Adipocyte (in vitro differentiated cells): ENCODE measurements at regions not wholly inside any gene's neighbourhood (a gene's known extent, or its start where the extent isn't known, plus 50 kb on each side); places are given as distances from the start of the nearest gene placed in this dataset.

ENCODE experiments used
- DNase-seq: peaks from one replicate; pipeline ENCODE4 v3.0.0-alpha.2; 2015; ENCODE audit warnings: low read depth
- H3K27me3 ChIP-seq: replicated peaks from 2 replicates; pipeline ENCODE4 v1.7.0; 2013; ENCODE audit warnings: mild to moderate bottlenecking, low read length, moderate library complexity; ENCODE audit not compliant: control insufficient read depth, insufficient read depth
- H3K36me3 ChIP-seq: 2 replicates; pipeline ENCODE4 v1.7.0; 2013; ENCODE audit warnings: low read length, mild to moderate bottlenecking, moderate library complexity; ENCODE audit not compliant: control insufficient read depth, insufficient read depth, severe bottlenecking
- H3K4me1 ChIP-seq: 2 replicates; pipeline ENCODE4 v1.7.0; 2013; ENCODE audit warnings: mild to moderate bottlenecking, low read length, moderate library complexity; ENCODE audit not compliant: control insufficient read depth, insufficient read depth
- H3K4me3 ChIP-seq: 2 replicates; pipeline ENCODE4 v1.7.0; 2013; ENCODE audit warnings: mild to moderate bottlenecking, low read length, moderate library complexity
- H3K9ac ChIP-seq: 2 replicates; pipeline ENCODE4 v1.7.0; 2013; ENCODE audit warnings: mild to moderate bottlenecking, low read length, moderate library complexity
- H3K9me3 ChIP-seq: 2 replicates; pipeline ENCODE4 v1.7.0; 2013; ENCODE audit warnings: mild to moderate bottlenecking, low read length, moderate library complexity; ENCODE audit not compliant: control insufficient read depth

DNA sequence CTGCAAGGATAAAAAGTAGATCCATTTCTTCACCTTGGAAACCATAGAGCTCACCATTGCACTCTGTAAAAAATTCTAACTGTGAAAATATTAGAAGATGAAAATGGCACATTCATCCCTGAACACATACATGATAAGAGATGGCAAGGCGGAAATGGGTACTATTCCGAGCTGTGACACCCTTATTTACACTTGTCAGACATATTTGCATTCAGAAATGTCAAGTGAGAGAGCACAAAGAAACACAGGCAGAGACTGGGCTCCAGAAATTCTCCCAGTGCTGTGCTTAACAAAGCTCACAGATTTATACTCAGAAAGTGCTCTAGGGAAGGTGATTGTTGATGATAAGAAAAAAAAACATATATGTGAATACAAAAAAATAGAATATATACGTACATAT lies 170.3 kb upstream of the PUM3 start:
- Histone ChIP-seq H3K4me1 (peaks cover 11% of the 10 kb centered on the region), H3K9me3 (no peaks in the 10 kb centered on the region), H3K9ac (no peak overlapping the region), H3K4me3 (no peak overlapping the region), H3K36me3 (no peaks in the 10 kb centered on the region), H3K27me3 (no peaks in the 10 kb centered on the region)
- no peak for DNase-seq

GRCh38 chr9:3012842-3013241 lies 168.9 kb upstream of the PUM3 start:
- no peak overlapping the region for H3K4me3 ChIP-seq
- H3K9me3 ChIP-seq = no peaks in the 10 kb centered on the region
- no peaks in the 10 kb centered on the region for H3K27me3 ChIP-seq
- peaks cover 14% of the 10 kb centered on the region for H3K4me1 ChIP-seq
- DNase-seq = no peak
- no peaks in the 10 kb centered on the region for H3K36me3 ChIP-seq
- H3K9ac ChIP-seq = no peak overlapping the region

DNA sequence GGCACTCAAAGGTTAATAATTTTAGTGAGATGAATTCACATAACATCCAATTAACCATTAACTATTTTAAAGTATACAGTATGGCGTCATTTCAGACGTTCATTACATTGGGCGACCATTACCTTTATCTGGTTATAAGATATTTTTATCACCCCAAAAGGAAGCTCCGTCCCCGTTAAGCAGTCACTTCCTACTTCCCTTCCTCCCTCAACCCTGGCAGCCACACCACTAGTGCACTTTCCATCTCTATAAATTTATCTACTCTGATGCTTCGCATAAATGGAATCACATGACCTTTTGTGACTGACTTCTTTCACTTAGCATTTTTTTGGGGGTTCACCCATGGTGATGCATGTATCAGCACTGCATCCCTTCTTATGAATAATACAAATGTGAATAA lies 168.3 kb upstream of the PUM3 start:
- Histone ChIP-seq H3K4me1 (peaks cover 14% of the 10 kb centered on the region), H3K27me3 (no peaks in the 10 kb centered on the region), H3K36me3 (no peaks in the 10 kb centered on the region), H3K9ac (no peak overlapping the region), H3K4me3 (no peak overlapping the region), H3K9me3 (no peaks in the 10 kb centered on the region)
- no peak for DNase-seq

GRCh38 chr9:3008091-3008490 lies 164.2 kb upstream of the PUM3 start:
- Histone ChIP-seq H3K9ac (no peak overlapping the region), H3K4me3 (no peak overlapping the region), H3K27me3 (no peaks in the 10 kb centered on the region), H3K4me1 (peaks cover 14% of the 10 kb centered on the region), H3K36me3 (no peaks in the 10 kb centered on the region), H3K9me3 (no peaks in the 10 kb centered on the region)
- no peak for DNase-seq

DNA sequence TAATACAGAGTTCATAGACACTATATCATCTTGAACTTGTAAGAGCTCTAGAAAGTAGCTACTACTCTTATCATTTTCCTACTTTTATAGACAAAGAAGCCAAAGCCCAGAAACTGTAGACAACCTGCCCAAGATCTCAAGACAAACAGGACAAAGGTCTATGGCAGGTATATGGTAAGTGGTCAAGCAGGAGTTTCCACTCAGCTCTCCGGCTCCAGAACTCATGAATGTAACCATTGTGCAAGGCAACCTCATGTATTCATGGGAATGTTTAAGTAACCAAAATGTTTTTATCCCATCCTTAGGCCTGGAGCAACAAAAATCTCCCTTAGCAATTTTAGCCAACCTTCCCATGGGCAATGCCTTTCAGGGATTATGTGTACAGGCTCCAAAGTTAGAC lies 163.4 kb upstream of the PUM3 start:
- Histone ChIP-seq H3K4me1 (peaks cover 9% of the 10 kb centered on the region), H3K9ac (no peak overlapping the region), H3K27me3 (no peaks in the 10 kb centered on the region), H3K9me3 (no peaks in the 10 kb centered on the region), H3K4me3 (no peak overlapping the region), H3K36me3 (no peaks in the 10 kb centered on the region)
- no peak for DNase-seq

DNA sequence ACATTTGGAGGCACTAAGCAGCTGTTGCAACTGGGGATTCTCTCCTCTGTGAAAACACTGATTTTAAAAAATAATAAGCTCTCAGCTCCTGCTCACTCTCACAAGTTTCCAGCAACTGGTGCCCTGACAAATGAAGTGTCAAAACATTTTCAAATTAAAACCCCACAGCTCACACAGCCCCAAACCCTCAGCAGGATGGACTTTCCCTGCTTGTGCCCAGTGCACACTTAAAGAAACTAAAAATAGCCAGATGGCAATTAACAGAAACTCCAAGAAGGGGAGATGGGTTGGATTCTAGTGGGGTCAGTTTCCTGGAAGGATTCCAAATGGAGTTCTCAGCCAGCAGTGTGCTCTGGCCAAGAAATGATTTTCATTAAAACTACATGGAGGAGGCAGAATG lies 163.0 kb upstream of the PUM3 start:
- no peaks in the 10 kb centered on the region for H3K27me3 ChIP-seq
- no peaks in the 10 kb centered on the region for H3K36me3 ChIP-seq
- H3K4me1 ChIP-seq = peaks cover 12% of the 10 kb centered on the region
- H3K9me3 ChIP-seq = no peaks in the 10 kb centered on the region
- DNase-seq = no peak
- H3K9ac ChIP-seq = no peak overlapping the region
- H3K4me3 ChIP-seq = no peak overlapping the region

DNA sequence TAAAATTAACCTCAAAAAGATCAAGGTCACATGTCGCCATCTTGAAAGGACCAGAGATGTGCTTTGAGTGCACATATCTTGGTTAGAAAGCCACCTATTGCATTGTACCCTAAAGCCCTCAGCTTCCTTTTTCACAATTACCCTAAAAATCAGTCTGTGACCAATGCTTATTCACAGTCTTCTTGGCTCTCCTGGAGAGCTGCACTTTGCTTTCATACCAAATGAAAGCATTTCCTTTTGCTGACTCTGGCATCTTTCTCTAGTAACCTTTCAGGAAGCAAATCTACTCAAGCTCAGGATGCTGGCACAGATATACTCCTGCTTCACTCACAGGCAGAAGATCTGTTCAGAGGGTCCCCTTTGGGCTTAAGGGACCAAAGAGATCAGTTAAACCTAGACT lies 160.7 kb upstream of the PUM3 start:
- Histone ChIP-seq H3K9ac (no peak overlapping the region), H3K9me3 (no peaks in the 10 kb centered on the region), H3K36me3 (no peaks in the 10 kb centered on the region)

GRCh38 chr9:3001311-3001710 lies 157.4 kb upstream of the PUM3 start:
- Histone ChIP-seq H3K36me3 (no peaks in the 10 kb centered on the region), H3K9me3 (no peaks in the 10 kb centered on the region), H3K4me1 (peaks cover 15% of the 10 kb centered on the region), H3K4me3 (no peak overlapping the region), H3K27me3 (no peaks in the 10 kb centered on the region), H3K9ac (no peak overlapping the region)
- no peak for DNase-seq

More for the DNA sequence above, 160.7 kb upstream of the PUM3 start:
- DNase-seq = no peak
- H3K27me3 ChIP-seq = no peaks in the 10 kb centered on the region
- no peak overlapping the region for H3K4me3 ChIP-seq
- peaks cover 21% of the 10 kb centered on the region for H3K4me1 ChIP-seq

DNA sequence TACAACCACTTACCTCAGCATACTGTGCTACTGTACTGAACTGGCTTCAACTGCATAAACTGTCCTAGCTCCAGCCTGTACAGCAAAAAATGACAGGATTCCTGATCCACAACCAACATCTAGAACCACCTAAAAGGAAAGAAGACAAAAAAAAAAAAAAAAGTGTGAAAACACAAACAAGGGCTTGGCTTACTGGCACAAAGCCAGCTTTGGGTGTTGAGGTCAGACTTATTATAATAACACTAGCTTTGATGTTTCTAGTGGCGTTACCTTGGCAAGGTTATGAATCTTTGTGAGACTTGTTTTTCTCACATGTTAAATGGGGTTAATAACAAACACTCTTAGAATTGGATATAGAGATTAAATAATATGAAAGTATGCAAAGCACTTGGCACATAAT lies 148.5 kb upstream of the PUM3 start:
- Histone ChIP-seq H3K9me3 (no peaks in the 10 kb centered on the region), H3K27me3 (no peaks in the 10 kb centered on the region), H3K4me3 (no peak overlapping the region), H3K9ac (no peak overlapping the region), H3K36me3 (no peaks in the 10 kb centered on the region), H3K4me1 (no peaks in the 10 kb centered on the region)
- DNase-seq = no peak

DNA sequence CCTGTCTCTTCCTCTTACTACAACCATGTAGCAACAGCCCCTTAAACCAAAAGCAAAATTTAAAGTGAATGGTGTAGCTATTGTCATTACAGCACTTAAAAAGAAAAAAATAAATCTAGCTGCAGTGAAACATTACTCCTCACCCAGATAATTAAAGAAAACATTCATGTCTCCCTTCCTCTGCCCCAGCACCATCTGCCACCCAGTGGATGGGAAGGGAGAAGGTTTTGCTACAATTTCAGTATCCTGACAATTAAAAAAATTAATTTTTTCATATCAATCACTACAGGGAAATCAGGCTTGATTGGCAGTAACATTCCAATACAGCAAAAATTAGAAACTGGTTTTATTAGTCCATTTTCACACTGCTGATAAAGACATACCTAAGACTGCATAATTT lies 147.4 kb upstream of the PUM3 start:
- Histone ChIP-seq H3K36me3 (no peaks in the 10 kb centered on the region), H3K9me3 (no peaks in the 10 kb centered on the region), H3K27me3 (no peaks in the 10 kb centered on the region), H3K4me3 (no peak overlapping the region), H3K9ac (no peak overlapping the region), H3K4me1 (no peaks in the 10 kb centered on the region)
- peak; percentile 18 for DNase-seq

GRCh38 chr9:2987679-2988078 lies 143.8 kb upstream of the PUM3 start:
- no peaks in the 10 kb centered on the region for H3K27me3 ChIP-seq
- DNase-seq = no peak
- H3K9ac ChIP-seq = no peak overlapping the region
- no peak overlapping the region for H3K4me3 ChIP-seq
- peaks cover 11% of the 10 kb centered on the region for H3K9me3 ChIP-seq
- no peaks in the 10 kb centered on the region for H3K36me3 ChIP-seq
- H3K4me1 ChIP-seq = peaks cover 4% of the 10 kb centered on the region

DNA sequence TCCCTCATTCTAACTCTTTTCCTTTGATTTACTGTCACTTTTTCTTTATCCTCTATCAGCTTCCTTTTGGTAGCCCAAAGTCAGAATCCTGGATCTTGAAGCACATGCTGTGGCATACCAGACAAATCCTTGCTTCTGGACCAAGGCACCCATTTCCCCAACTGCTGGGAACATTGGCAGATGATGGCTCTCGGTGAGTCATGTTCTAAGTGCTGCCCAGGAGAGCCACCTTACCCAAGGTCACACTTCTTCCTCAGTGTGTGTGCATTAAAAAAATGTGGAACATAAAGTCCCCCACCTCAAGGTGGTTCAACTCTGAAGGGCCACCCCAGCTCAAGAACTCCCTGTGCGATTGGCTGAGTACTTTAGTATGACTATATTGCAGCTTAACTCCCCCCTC lies 141.4 kb upstream of the PUM3 start:
- Histone ChIP-seq H3K36me3 (no peaks in the 10 kb centered on the region), H3K27me3 (no peaks in the 10 kb centered on the region), H3K4me1 (peaks cover 4% of the 10 kb centered on the region), H3K9ac (no peak overlapping the region), H3K9me3 (peaks cover 11% of the 10 kb centered on the region), H3K4me3 (no peak overlapping the region)
- no peak for DNase-seq
